ENCODE measurements at regions not wholly inside any gene's neighbourhood (a gene's known extent, or its start where the extent isn't known, plus 50 kb on each side); places are given as distances from the start of the nearest gene placed in this dataset.

DNA sequence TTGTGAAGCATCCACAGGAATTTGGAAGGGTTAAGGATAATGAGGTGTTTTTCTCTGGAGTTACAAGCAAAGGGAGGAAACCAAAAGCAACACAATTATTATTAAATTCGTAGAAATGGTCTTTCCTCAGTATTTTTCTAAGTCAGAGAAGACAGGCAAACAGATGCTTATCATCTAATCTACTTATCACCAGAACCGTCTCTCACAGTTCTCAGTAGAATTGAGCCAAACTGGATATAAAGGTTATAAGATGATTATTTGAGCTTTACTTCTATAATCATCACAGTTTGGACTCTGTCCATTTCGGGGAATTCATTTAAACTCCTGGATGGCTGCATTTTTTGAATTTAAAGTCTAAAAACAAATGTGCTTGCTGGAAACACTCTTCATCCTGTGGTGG is 245.0 kb downstream of the KCNJ2 start:
- no peak for TF ChIP-seq POLR2AphosphoS5 (IDR thresholded peaks at IDR 0.05; ENCODE audit: low read depth, low read length)
- no peak for TF ChIP-seq TAF1 (IDR thresholded peaks at IDR 0.05; ENCODE audit: borderline replicate concordance, low read depth, low read length)
- TF ChIP-seq POLR2A (IDR thresholded peaks at IDR 0.05; ENCODE audit: low read depth, low read length), result no peak
